Activated T-helper 17 cell treated with anti-CD3 and anti-CD28 coated beads, Interleukin-2, amount 50 U/mL, for 72 hours (primary cell): ENCODE measurements at regions not wholly inside any gene's neighbourhood (a gene's known extent, or its start where the extent isn't known, plus 50 kb on each side); places are given as distances from the start of the nearest gene placed in this dataset.

Experiments
- ATAC-seq: fragments of 150-1000 bp; cut with Tn5 transposase; replicated peaks from 2 replicates; pipeline ENCODE4 v1.10.0; 2021; ENCODE audit warnings: mild to moderate bottlenecking, moderate library complexity
- H3K27ac Mint-ChIP-seq: one replicate; pipeline ENCODE4 v1.8.0; 2022; ENCODE audit warnings: mixed read lengths
- H3K27me3 Mint-ChIP-seq: one replicate; pipeline ENCODE4 v1.8.0; 2022; ENCODE audit warnings: mixed read lengths
- H3K36me3 Mint-ChIP-seq: one replicate; pipeline ENCODE4 v1.8.0; 2022; ENCODE audit warnings: low read depth, mild to moderate bottlenecking, mixed read lengths
- H3K4me1 Mint-ChIP-seq: one replicate; pipeline ENCODE4 v1.8.0; 2022; ENCODE audit warnings: mixed read lengths
- H3K4me3 Mint-ChIP-seq: one replicate; pipeline ENCODE4 v1.8.0; 2022; ENCODE audit warnings: mild to moderate bottlenecking, mixed read lengths
- H3K9me3 Mint-ChIP-seq: one replicate; pipeline ENCODE4 v1.8.0; 2022; ENCODE audit warnings: mixed read lengths

- no peak for ATAC-seq
- Mint-ChIP-seq H3K4me1 (no peaks in the 10 kb centered on the region), H3K4me3 (no peak overlapping the region), H3K27ac (no peak overlapping the region), H3K27me3 (peaks cover 34% of the 10 kb centered on the region), H3K9me3 (peaks cover 3% of the 10 kb centered on the region), H3K36me3 (no peaks in the 10 kb centered on the region)
Observed at GRCh38 chr2:54360055-54360792, 95.9 kb upstream of the SPTBN1 start.

GRCh38 chr2:54364409-54364808 is 91.7 kb upstream of the SPTBN1 start:
- ATAC-seq, result no peak
- Mint-ChIP-seq H3K27me3 (peaks cover 25% of the 10 kb centered on the region), H3K9me3 (peaks cover 11% of the 10 kb centered on the region), H3K36me3 (no peaks in the 10 kb centered on the region), H3K4me1 (no peaks in the 10 kb centered on the region), H3K27ac (no peak overlapping the region), H3K4me3 (no peak overlapping the region)

- ATAC-seq, result no peak
- Mint-ChIP-seq H3K27me3 (peaks cover 18% of the 10 kb centered on the region), H3K27ac (no peak overlapping the region), H3K4me3 (no peak overlapping the region), H3K4me1 (no peaks in the 10 kb centered on the region), H3K9me3 (peaks cover 11% of the 10 kb centered on the region), H3K36me3 (no peaks in the 10 kb centered on the region)
Observed at GRCh38 chr2:54365661-54366060, 90.5 kb upstream of the SPTBN1 start.

- Mint-ChIP-seq H3K27ac (no peak overlapping the region), H3K36me3 (no peaks in the 10 kb centered on the region), H3K27me3 (peaks cover 18% of the 10 kb centered on the region), H3K4me1 (no peaks in the 10 kb centered on the region), H3K4me3 (no peak overlapping the region), H3K9me3 (peaks cover 11% of the 10 kb centered on the region)
- ATAC-seq, result no peak
Observed at GRCh38 chr2:54366487-54367280, 89.4 kb upstream of the SPTBN1 start.

- Mint-ChIP-seq H3K27ac (no peak overlapping the region), H3K4me3 (no peak overlapping the region), H3K36me3 (no peaks in the 10 kb centered on the region), H3K4me1 (no peaks in the 10 kb centered on the region), H3K27me3 (peaks cover 16% of the 10 kb centered on the region), H3K9me3 (peaks cover 7% of the 10 kb centered on the region)
- no peak for ATAC-seq
Observed at GRCh38 chr2:54370405-54371104, 85.6 kb upstream of the SPTBN1 start.

- Mint-ChIP-seq H3K4me1 (no peaks in the 10 kb centered on the region), H3K27ac (no peak overlapping the region), H3K27me3 (peaks cover 22% of the 10 kb centered on the region), H3K9me3 (peaks cover 4% of the 10 kb centered on the region), H3K36me3 (no peaks in the 10 kb centered on the region), H3K4me3 (no peak overlapping the region)
- ATAC-seq, result no peak
Observed at GRCh38 chr2:54371460-54372065, 84.6 kb upstream of the SPTBN1 start.

GRCh38 chr2:54372361-54372760 is 83.8 kb upstream of the SPTBN1 start:
- H3K27ac Mint-ChIP-seq, result no peak overlapping the region
- no peaks in the 10 kb centered on the region for H3K36me3 Mint-ChIP-seq
- H3K4me1 Mint-ChIP-seq, result no peaks in the 10 kb centered on the region
- no peak for ATAC-seq
- peaks cover 4% of the 10 kb centered on the region for H3K9me3 Mint-ChIP-seq
- no peak overlapping the region for H3K4me3 Mint-ChIP-seq
- peaks cover 25% of the 10 kb centered on the region for H3K27me3 Mint-ChIP-seq

- Mint-ChIP-seq H3K4me3 (no peak overlapping the region), H3K9me3 (no peaks in the 10 kb centered on the region), H3K36me3 (no peaks in the 10 kb centered on the region), H3K27me3 (peaks cover 23% of the 10 kb centered on the region), H3K27ac (no peak overlapping the region), H3K4me1 (no peaks in the 10 kb centered on the region)
- ATAC-seq, result no peak
Observed at GRCh38 chr2:54373855-54374254, 82.3 kb upstream of the SPTBN1 start.

GRCh38 chr2:54374591-54375364 is 81.3 kb upstream of the SPTBN1 start:
- no peak overlapping the region for H3K4me3 Mint-ChIP-seq
- H3K4me1 Mint-ChIP-seq, result no peaks in the 10 kb centered on the region
- no peak for ATAC-seq
- H3K36me3 Mint-ChIP-seq, result no peaks in the 10 kb centered on the region
- H3K9me3 Mint-ChIP-seq, result no peaks in the 10 kb centered on the region
- no peak overlapping the region for H3K27ac Mint-ChIP-seq
- H3K27me3 Mint-ChIP-seq, result peaks cover 23% of the 10 kb centered on the region

- Mint-ChIP-seq H3K4me1 (no peaks in the 10 kb centered on the region), H3K4me3 (no peak overlapping the region), H3K27me3 (peaks cover 26% of the 10 kb centered on the region), H3K36me3 (no peaks in the 10 kb centered on the region), H3K27ac (no peak overlapping the region), H3K9me3 (no peaks in the 10 kb centered on the region)
- no peak for ATAC-seq
Observed at GRCh38 chr2:54377451-54377850, 78.7 kb upstream of the SPTBN1 start.

GRCh38 chr2:54377901-54378493 is 78.1 kb upstream of the SPTBN1 start:
- Mint-ChIP-seq H3K9me3 (no peaks in the 10 kb centered on the region), H3K27ac (no peak overlapping the region), H3K36me3 (no peaks in the 10 kb centered on the region), H3K27me3 (peaks cover 24% of the 10 kb centered on the region), H3K4me3 (no peak overlapping the region), H3K4me1 (no peaks in the 10 kb centered on the region)
- ATAC-seq, result no peak

GRCh38 chr2:54380670-54381069 is 75.5 kb upstream of the SPTBN1 start:
- ATAC-seq, result no peak
- Mint-ChIP-seq H3K9me3 (no peaks in the 10 kb centered on the region), H3K27ac (peak overlapping the region; percentile 9), H3K4me3 (no peak overlapping the region), H3K36me3 (no peaks in the 10 kb centered on the region), H3K4me1 (no peaks in the 10 kb centered on the region), H3K27me3 (peaks cover 17% of the 10 kb centered on the region)

- H3K4me3 Mint-ChIP-seq, result no peak overlapping the region
- no peak for ATAC-seq
- peaks cover 14% of the 10 kb centered on the region for H3K27me3 Mint-ChIP-seq
- no peaks in the 10 kb centered on the region for H3K36me3 Mint-ChIP-seq
- H3K4me1 Mint-ChIP-seq, result no peaks in the 10 kb centered on the region
- H3K9me3 Mint-ChIP-seq, result no peaks in the 10 kb centered on the region
- no peak overlapping the region for H3K27ac Mint-ChIP-seq
Observed at GRCh38 chr2:54381293-54381692, 74.8 kb upstream of the SPTBN1 start.
